ENCODE measurements at regions not wholly inside any gene's neighbourhood (a gene's known extent, or its start where the extent isn't known, plus 50 kb on each side); places are given as distances from the start of the nearest gene placed in this dataset.
"Not testable (repeated sequence)": the region's sequence is repeated elsewhere in the genome, so short reads cannot be mapped to it uniquely, and the experiment has no call there.

GRCh38 chr10:38209332-38209731, 115.2 kb downstream of the ZNF37A start:
- no peaks in the 10 kb centered on the region for H3K4me1 ChIP-seq (ENCODE audit: insufficient read depth, low read length, poor library complexity, severe bottlenecking)
- no peaks in the 10 kb centered on the region for H3K9me3 ChIP-seq (ENCODE audit: insufficient read depth, low read depth, low read length)
- H3K4me3 ChIP-seq (ENCODE audit: low read length, poor library complexity, severe bottlenecking), result no peak overlapping the region
- H3K27me3 ChIP-seq (ENCODE audit: insufficient read depth, low read length, poor library complexity, severe bottlenecking), result no peaks in the 10 kb centered on the region
- H3K9ac ChIP-seq (ENCODE audit: low read depth, low read length, poor library complexity, severe bottlenecking), result no peak overlapping the region
- no peaks in the 10 kb centered on the region for H3F3A ChIP-seq (ENCODE audit: low read depth)
- no peak overlapping the region for H2AFZ ChIP-seq (ENCODE audit: low read length)
- no peak for TF ChIP-seq EZH2phosphoT487 (IDR thresholded peaks at IDR 0.05; ENCODE audit: borderline replicate concordance)
- TF ChIP-seq CTCF (conservative IDR thresholded peaks at IDR 0.05; ENCODE audit: low read length), result no peak
- H4K20me1 ChIP-seq (ENCODE audit: insufficient read depth, low read length, poor library complexity, severe bottlenecking), result no peaks in the 10 kb centered on the region
- H3K4me2 ChIP-seq (ENCODE audit: low read depth, low read length, poor library complexity, severe bottlenecking), result no peak overlapping the region
- H3K79me2 ChIP-seq (ENCODE audit: insufficient read depth, low read length), result no peaks in the 10 kb centered on the region
- no peaks in the 10 kb centered on the region for H3K36me3 ChIP-seq (ENCODE audit: insufficient read depth, low read length)
- H3K9me2 ChIP-seq (replicated peaks; ENCODE audit: low read depth, low read length), result no peaks in the 10 kb centered on the region

- H3K4me3 ChIP-seq (ENCODE audit: low read length, poor library complexity, severe bottlenecking); H3K9ac ChIP-seq (ENCODE audit: low read depth, low read length, poor library complexity, severe bottlenecking); H3K27me3 ChIP-seq (ENCODE audit: insufficient read depth, low read length, poor library complexity, severe bottlenecking); H3K9me2 ChIP-seq (replicated peaks; ENCODE audit: low read depth, low read length); H3K9me3 ChIP-seq (ENCODE audit: insufficient read depth, low read depth, low read length); H3F3A ChIP-seq (ENCODE audit: low read depth); H2AFZ ChIP-seq (ENCODE audit: low read length); H3K79me2 ChIP-seq (ENCODE audit: insufficient read depth, low read length); H3K36me3 ChIP-seq (ENCODE audit: insufficient read depth, low read length); H4K20me1 ChIP-seq (ENCODE audit: insufficient read depth, low read length, poor library complexity, severe bottlenecking); H3K4me1 ChIP-seq (ENCODE audit: insufficient read depth, low read length, poor library complexity, severe bottlenecking); H3K4me2 ChIP-seq (ENCODE audit: low read depth, low read length, poor library complexity, severe bottlenecking): not testable (repeated sequence)
These were observed 115.6 kb downstream of the ZNF37A start for GRCh38 chr10:38209748-38210147.

- H3K27me3 ChIP-seq (ENCODE audit: insufficient read depth, low read length, poor library complexity, severe bottlenecking), result no peaks in the 10 kb centered on the region
- no peaks in the 10 kb centered on the region for H3K79me2 ChIP-seq (ENCODE audit: insufficient read depth, low read length)
- H2AFZ ChIP-seq (ENCODE audit: low read length), result no peak overlapping the region
- H3K4me2 ChIP-seq (ENCODE audit: low read depth, low read length, poor library complexity, severe bottlenecking), result no peak overlapping the region
- H3K9me3 ChIP-seq (ENCODE audit: insufficient read depth, low read depth, low read length), result no peaks in the 10 kb centered on the region
- no peaks in the 10 kb centered on the region for H3K4me1 ChIP-seq (ENCODE audit: insufficient read depth, low read length, poor library complexity, severe bottlenecking)
- no peaks in the 10 kb centered on the region for H3K9me2 ChIP-seq (replicated peaks; ENCODE audit: low read depth, low read length)
- no peak overlapping the region for H3K4me3 ChIP-seq (ENCODE audit: low read length, poor library complexity, severe bottlenecking)
- TF ChIP-seq CTCF (conservative IDR thresholded peaks at IDR 0.05; ENCODE audit: low read length), result no peak
- TF ChIP-seq EZH2phosphoT487 (IDR thresholded peaks at IDR 0.05; ENCODE audit: borderline replicate concordance), result no peak
- H4K20me1 ChIP-seq (ENCODE audit: insufficient read depth, low read length, poor library complexity, severe bottlenecking), result no peaks in the 10 kb centered on the region
- H3K9ac ChIP-seq (ENCODE audit: low read depth, low read length, poor library complexity, severe bottlenecking), result no peak overlapping the region
- H3F3A ChIP-seq (ENCODE audit: low read depth), result no peaks in the 10 kb centered on the region
- no peaks in the 10 kb centered on the region for H3K36me3 ChIP-seq (ENCODE audit: insufficient read depth, low read length)
These were observed 118.3 kb downstream of the ZNF37A start for GRCh38 chr10:38212460-38212859.

GRCh38 chr10:38226385-38226784, 132.2 kb downstream of the ZNF37A start:
- no peak overlapping the region for H3K9ac ChIP-seq (ENCODE audit: low read depth, low read length, poor library complexity, severe bottlenecking)
- H3K4me3 ChIP-seq (ENCODE audit: low read length, poor library complexity, severe bottlenecking), result no peak overlapping the region
- H3K27me3 ChIP-seq (ENCODE audit: insufficient read depth, low read length, poor library complexity, severe bottlenecking), result no peaks in the 10 kb centered on the region
- H4K20me1 ChIP-seq (ENCODE audit: insufficient read depth, low read length, poor library complexity, severe bottlenecking), result no peaks in the 10 kb centered on the region
- H3K4me1 ChIP-seq (ENCODE audit: insufficient read depth, low read length, poor library complexity, severe bottlenecking), result no peaks in the 10 kb centered on the region
- H3K9me2 ChIP-seq (replicated peaks; ENCODE audit: low read depth, low read length), result no peaks in the 10 kb centered on the region
- no peaks in the 10 kb centered on the region for H3K9me3 ChIP-seq (ENCODE audit: insufficient read depth, low read depth, low read length)
- TF ChIP-seq EZH2phosphoT487 (IDR thresholded peaks at IDR 0.05; ENCODE audit: borderline replicate concordance) (no peak), CTCF (conservative IDR thresholded peaks at IDR 0.05; ENCODE audit: low read length) (no peak)
- H3F3A ChIP-seq (ENCODE audit: low read depth), result no peaks in the 10 kb centered on the region
- H3K4me2 ChIP-seq (ENCODE audit: low read depth, low read length, poor library complexity, severe bottlenecking), result no peak overlapping the region
- no peaks in the 10 kb centered on the region for H3K79me2 ChIP-seq (ENCODE audit: insufficient read depth, low read length)
- no peaks in the 10 kb centered on the region for H3K36me3 ChIP-seq (ENCODE audit: insufficient read depth, low read length)
- no peak overlapping the region for H2AFZ ChIP-seq (ENCODE audit: low read length)

Data from Loucy (cell line).